C4-2B (cell line): ENCODE measurements at regions not wholly inside any gene's neighbourhood (a gene's known extent, or its start where the extent isn't known, plus 50 kb on each side); places are given as distances from the start of the nearest gene placed in this dataset.

ENCODE experiments used
- CTCF ChIP-seq: fragments of 450-650 bp; conservative IDR thresholded peaks from 2 replicates; pipeline ENCODE4 v1.5.1; 2017; ENCODE audit warnings: mild to moderate bottlenecking
- ZFX ChIP-seq: fragments of 450-650 bp; IDR thresholded peaks from 2 replicates; pipeline ENCODE4 v1.6.1; 2017

GRCh38 chr2:153557714-153558113 lies 79.2 kb upstream of the RPRM start:
- TF ChIP-seq CTCF (no peak), ZFX (no peak)
